ENCODE measurements at regions not wholly inside any gene's neighbourhood (a gene's known extent, or its start where the extent isn't known, plus 50 kb on each side); places are given as distances from the start of the nearest gene placed in this dataset.

- TF ChIP-seq SP1 (IDR thresholded peaks at IDR 0.05) = no peak
- no peak for TF ChIP-seq FOXM1 (IDR thresholded peaks at IDR 0.05; ENCODE audit: borderline replicate concordance)
Measured at GRCh38 chr4:84312426-84313012, 186.6 kb downstream of the NKX6-1 start.
